Activated naive CD4-positive, alpha-beta T cell treated with anti-CD3 and anti-CD28 coated beads, Interleukin-2, amount 50 U/mL, for 72 hours (primary cell): ENCODE measurements at regions not wholly inside any gene's neighbourhood (a gene's known extent, or its start where the extent isn't known, plus 50 kb on each side); places are given as distances from the start of the nearest gene placed in this dataset.
"Not testable (repeated sequence)": the region's sequence is repeated elsewhere in the genome, so short reads cannot be mapped to it uniquely, and the experiment has no call there.

Source experiments
- ATAC-seq, 2 donors: fragments of 150-1000 bp; cut with Tn5 transposase; 2 replicates each; pipeline ENCODE4 v1.10.0; 2021; ENCODE audit warnings: mild to moderate bottlenecking in 2 of 2, moderate library complexity in 2 of 2
- DNase-seq, 2 donors: peaks; one replicate each; pipeline ENCODE4 v3.0.0; 2021 to 2022; ENCODE audit warnings: low spot score in 2 of 2
- H3K27ac Mint-ChIP-seq, 2 donors: one replicate each; pipeline ENCODE4 v1.8.0; 2022; ENCODE audit warnings: mild to moderate bottlenecking in 2 of 2, mixed read lengths in 2 of 2
- H3K36me3 Mint-ChIP-seq, 2 donors: one replicate each; pipeline ENCODE4 v1.8.0; 2022; ENCODE audit warnings: mixed read lengths in 2 of 2
- H3K9me3 Mint-ChIP-seq, 2 donors: one replicate each; pipeline ENCODE4 v1.8.0; 2022; ENCODE audit warnings: mixed read lengths in 2 of 2

- Mint-ChIP-seq H3K36me3 (no peaks in the 10 kb centered on the region), H3K9me3 (peaks cover 4 to 15% of the 10 kb centered on the region in 2 donors), H3K27ac (no peak overlapping the region)
- ATAC-seq = no peak
- DNase-seq = no peak
Observed at GRCh38 chr19:28631961-28632360, 581.0 kb downstream of the UQCRFS1 start.

GRCh38 chr19:28627669-28628068, 585.3 kb downstream of the UQCRFS1 start:
- H3K27ac Mint-ChIP-seq = no peak overlapping the region
- no peak for DNase-seq
- H3K9me3 Mint-ChIP-seq = peaks cover 9 to 21% of the 10 kb centered on the region in 2 donors
- H3K36me3 Mint-ChIP-seq = peaks cover 0 to 11% of the 10 kb centered on the region in 2 donors
- ATAC-seq = no peak

- not testable (repeated sequence) for DNase-seq, ATAC-seq, H3K27ac Mint-ChIP-seq
- peaks cover 0 to 17% of the 10 kb centered on the region in 2 donors for H3K36me3 Mint-ChIP-seq
- H3K9me3 Mint-ChIP-seq = peaks cover 16 to 27% of the 10 kb centered on the region in 2 donors
Observed at GRCh38 chr19:28626407-28626806, 586.5 kb downstream of the UQCRFS1 start.

- H3K36me3 Mint-ChIP-seq = peaks cover 5 to 6% of the 10 kb centered on the region in 2 donors
- peaks cover 8 to 18% of the 10 kb centered on the region in 2 donors for H3K9me3 Mint-ChIP-seq
- no peak overlapping the region for H3K27ac Mint-ChIP-seq
- ATAC-seq (no peak), DNase-seq (no peak)
Observed at GRCh38 chr19:28619816-28620429, 593.0 kb downstream of the UQCRFS1 start.

GRCh38 chr19:28618504-28618903, 594.4 kb downstream of the UQCRFS1 start:
- no peak for ATAC-seq
- DNase-seq = no peak
- no peak overlapping the region for H3K27ac Mint-ChIP-seq
- peaks cover 12 to 22% of the 10 kb centered on the region in 2 donors for H3K9me3 Mint-ChIP-seq
- H3K36me3 Mint-ChIP-seq = peaks cover 13 to 14% of the 10 kb centered on the region in 2 donors

GRCh38 chr19:28615966-28616365, 597.0 kb downstream of the UQCRFS1 start:
- ATAC-seq (no peak), DNase-seq (no peak)
- Mint-ChIP-seq H3K36me3 (peaks cover 8 to 13% of the 10 kb centered on the region in 2 donors), H3K9me3 (peaks cover 4 to 15% of the 10 kb centered on the region in 2 donors), H3K27ac (no peak overlapping the region)

- no peak for DNase-seq
- no peak overlapping the region for H3K27ac Mint-ChIP-seq
- H3K9me3 Mint-ChIP-seq = peaks cover 4 to 15% of the 10 kb centered on the region in 2 donors
- peaks cover 8 to 13% of the 10 kb centered on the region in 2 donors for H3K36me3 Mint-ChIP-seq
- ATAC-seq = no peak
Observed at GRCh38 chr19:28615546-28615916, 597.4 kb downstream of the UQCRFS1 start.

GRCh38 chr19:28614634-28615545, 598.1 kb downstream of the UQCRFS1 start:
- peaks cover 4 to 15% of the 10 kb centered on the region in 2 donors for H3K9me3 Mint-ChIP-seq
- ATAC-seq (no peak), DNase-seq (no peak)
- no peak overlapping the region for H3K27ac Mint-ChIP-seq
- H3K36me3 Mint-ChIP-seq = peaks cover 8 to 13% of the 10 kb centered on the region in 2 donors

GRCh38 chr19:28612275-28612769, 600.6 kb downstream of the UQCRFS1 start:
- Mint-ChIP-seq H3K9me3 (peaks cover 7 to 10% of the 10 kb centered on the region in 2 donors), H3K36me3 (peaks cover 8 to 13% of the 10 kb centered on the region in 2 donors), H3K27ac (no peak overlapping the region)
- ATAC-seq (no peak), DNase-seq (no peak)

GRCh38 chr19:28611227-28611914, 601.6 kb downstream of the UQCRFS1 start:
- DNase-seq, H3K27ac Mint-ChIP-seq, ATAC-seq: not testable (repeated sequence)
- Mint-ChIP-seq H3K36me3 (peaks cover 12 to 13% of the 10 kb centered on the region in 2 donors), H3K9me3 (peaks cover 7 to 13% of the 10 kb centered on the region in 2 donors)

- ATAC-seq (no peak), DNase-seq (no peak)
- peaks cover 12 to 13% of the 10 kb centered on the region in 2 donors for H3K36me3 Mint-ChIP-seq
- no peak overlapping the region for H3K27ac Mint-ChIP-seq
- H3K9me3 Mint-ChIP-seq = peaks cover 7 to 13% of the 10 kb centered on the region in 2 donors
Observed at GRCh38 chr19:28610731-28611130, 602.2 kb downstream of the UQCRFS1 start.

- peaks cover 7 to 13% of the 10 kb centered on the region in 2 donors for H3K9me3 Mint-ChIP-seq
- peaks cover 8 to 12% of the 10 kb centered on the region in 2 donors for H3K36me3 Mint-ChIP-seq
- DNase-seq (no peak), ATAC-seq (no peak)
- H3K27ac Mint-ChIP-seq = no peak overlapping the region
Observed at GRCh38 chr19:28609944-28610343, 603.0 kb downstream of the UQCRFS1 start.

GRCh38 chr19:28609091-28609755, 603.7 kb downstream of the UQCRFS1 start:
- peaks cover under 1 to 10% of the 10 kb centered on the region in 2 donors for H3K36me3 Mint-ChIP-seq
- H3K27ac Mint-ChIP-seq = no peak overlapping the region
- H3K9me3 Mint-ChIP-seq = peaks cover 3 to 9% of the 10 kb centered on the region in 2 donors
- no peak for DNase-seq
- ATAC-seq = no peak

GRCh38 chr19:28608292-28608691, 604.7 kb downstream of the UQCRFS1 start:
- peaks cover 0 to 12% of the 10 kb centered on the region in 2 donors for H3K36me3 Mint-ChIP-seq
- DNase-seq (no peak), ATAC-seq (no peak)

GRCh38 chr19:28607066-28607583, 605.8 kb downstream of the UQCRFS1 start:
- Mint-ChIP-seq H3K36me3 (peaks cover 0 to 12% of the 10 kb centered on the region in 2 donors), H3K9me3 (peaks cover 3 to 9% of the 10 kb centered on the region in 2 donors), H3K27ac (no peak overlapping the region)
- DNase-seq (no peak), ATAC-seq (no peak)

More at GRCh38 chr19:28608292-28608691, 604.7 kb downstream of the UQCRFS1 start:
- peaks cover 3 to 9% of the 10 kb centered on the region in 2 donors for H3K9me3 Mint-ChIP-seq
- H3K27ac Mint-ChIP-seq = no peak overlapping the region
